ENCODE measurements at regions not wholly inside any gene's neighbourhood (a gene's known extent, or its start where the extent isn't known, plus 50 kb on each side); places are given as distances from the start of the nearest gene placed in this dataset.
"Not testable (repeated sequence)": the region's sequence is repeated elsewhere in the genome, so short reads cannot be mapped to it uniquely, and the experiment has no call there.

DNA sequence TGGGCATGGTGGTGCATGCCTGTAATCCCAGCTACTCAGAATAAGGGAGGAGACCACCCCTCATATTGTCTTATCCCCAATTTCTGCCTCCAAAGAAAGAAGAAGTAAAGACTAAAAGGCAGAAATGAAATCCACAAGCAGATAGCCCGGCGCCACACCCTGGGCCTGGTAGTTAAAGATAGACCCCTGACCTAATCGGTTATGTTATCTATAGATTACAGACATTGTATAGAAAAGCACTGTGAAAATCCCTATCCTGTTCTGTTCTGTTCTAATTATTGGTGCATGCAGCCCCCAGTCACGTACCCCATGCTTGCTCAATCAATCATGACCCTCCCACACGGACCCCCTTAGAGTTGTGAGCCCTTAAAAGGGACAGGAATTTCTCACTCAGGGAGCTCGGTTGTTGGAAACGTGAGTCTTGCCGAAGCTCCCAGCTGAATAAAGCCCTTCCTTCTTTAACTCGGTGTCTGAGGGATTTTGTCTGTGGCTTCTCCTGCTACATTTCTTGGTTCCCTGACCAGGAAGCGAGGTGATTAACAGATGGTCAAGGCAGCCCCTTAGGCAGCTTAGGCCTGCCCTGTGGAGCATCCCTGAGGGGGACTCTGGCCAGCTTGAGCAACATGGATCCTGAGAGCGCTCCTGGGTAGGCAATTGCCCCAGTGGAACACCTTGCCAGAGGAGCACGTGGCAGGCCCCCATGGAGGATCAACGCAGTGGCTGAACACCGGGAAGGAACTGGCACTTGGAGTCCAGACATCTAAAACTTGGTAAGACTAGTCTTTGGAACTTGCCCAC, 188.7 kb upstream of the NDUFV2 start:
- H3K4ac ChIP-seq (replicated peaks; ENCODE audit: insufficient read length, low read depth, low read length); H3K23ac ChIP-seq (ENCODE audit: insufficient read length); FAIRE-seq; H3K79me1 ChIP-seq (ENCODE audit: low read depth, low read length); H4K91ac ChIP-seq (replicated peaks; ENCODE audit: insufficient read length, low read length); H3K4me2 ChIP-seq (ENCODE audit: insufficient read depth in 1 of 2, low read depth in 2 of 2, low read length in 2 of 2); H3K27ac ChIP-seq (ENCODE audit: low read depth, low read length); H2BK12ac ChIP-seq (ENCODE audit: low read depth, low read length); H3K27me3 ChIP-seq (replicated peaks in 1 of 4; ENCODE audit: control insufficient read depth in 3 of 4, extremely low read depth in 1 of 4, insufficient read depth in 3 of 4, low read length in 3 of 4); H2BK120ac ChIP-seq (replicated peaks; ENCODE audit: low read depth, low read length); H3K36me3 ChIP-seq (ENCODE audit: control insufficient read depth in 2 of 4, insufficient read depth in 4 of 4, low read length in 3 of 4); H4K5ac ChIP-seq (ENCODE audit: insufficient read length, low read depth, low read length); H3K9ac ChIP-seq (replicated peaks in 1 of 4; ENCODE audit: extremely low read depth in 1 of 4, low read depth in 3 of 4, low read length in 3 of 4); H3K56ac ChIP-seq (replicated peaks; ENCODE audit: insufficient read length, low read depth, low read length); H3K4me3 ChIP-seq (ENCODE audit: extremely low read depth in 1 of 4, insufficient read depth in 2 of 4, low read depth in 3 of 4, low read length in 4 of 4); H3K79me2 ChIP-seq (ENCODE audit: control insufficient read depth in 1 of 2, insufficient read depth in 2 of 2, low read length in 2 of 2); H3K23me2 ChIP-seq (ENCODE audit: low read depth, low read length); H4K20me1 ChIP-seq (replicated peaks in 1 of 2; ENCODE audit: control insufficient read depth in 1 of 2, insufficient read depth in 2 of 2, low read length in 2 of 2); CTCF ChIA-PET (ENCODE audit: partially characterized antibody); H2AK5ac ChIP-seq (ENCODE audit: low read depth, low read length); H3K4me1 ChIP-seq (replicated peaks in 1 of 4; ENCODE audit: control insufficient read depth in 3 of 4, insufficient read depth in 4 of 4, low read length in 3 of 4); DNase-seq (ENCODE audit: low read depth in 1 of 2, low spot score in 2 of 2); H2BK20ac ChIP-seq (ENCODE audit: low read length); H3K18ac ChIP-seq (ENCODE audit: extremely low read depth, low read length); H2BK5ac ChIP-seq (ENCODE audit: low read depth, low read length); H2BK15ac ChIP-seq (ENCODE audit: low read length); H2AFZ ChIP-seq (ENCODE audit: low read length); H3K14ac ChIP-seq (ENCODE audit: insufficient read length); H4K8ac ChIP-seq (ENCODE audit: extremely low read depth, insufficient read depth, low read length): not testable (repeated sequence)
- peaks cover 9 to 15% of the 10 kb centered on the region in 2 experiments for H3K9me3 ChIP-seq (ENCODE audit: insufficient read depth in 2 of 2, low read depth in 1 of 2, low read length in 1 of 2)
- 89% methylated on average over 14 of the region's 14 CpGs; no CpG with 5 or more reads in 1 of the 2 experiments for WGBS, 2 experiments (ENCODE audit: extremely low coverage in 1 of 2, insufficient coverage in 1 of 2, insufficient read length in 1 of 2, insufficient replicate concordance in 2 of 2, low coverage in 1 of 2, low lambda C conversion rate in 2 of 2, missing lambda C conversion rate in 1 of 2)
- POLR2A ChIA-PET (ENCODE audit: partially characterized antibody) = interaction anchor here (0.9 kb wide), 1 partner anchor 13 kb away, joined by 3 read pairs; no protein-coding TSS in a partner anchor

Data from H1 (cell line).